Endodermal cell (in vitro differentiated cells): ENCODE measurements at regions not wholly inside any gene's neighbourhood (a gene's known extent, or its start where the extent isn't known, plus 50 kb on each side); places are given as distances from the start of the nearest gene placed in this dataset.
A peak's percentile ranks its signal among the peaks of the same experiment; 100 is the strongest.

Source experiments
- DNase-seq: peaks from one replicate; pipeline ENCODE4 v3.0.0-alpha.2; 2017
- H3K27ac ChIP-seq: 2 replicates; pipeline ENCODE4 v1.5.1; 2013; ENCODE audit warnings: mild to moderate bottlenecking, low read depth, low read length, moderate library complexity
- H3K27me3 ChIP-seq: 2 replicates; pipeline ENCODE4 v1.6.1; 2013; ENCODE audit warnings: mild to moderate bottlenecking, low read length, moderate library complexity; ENCODE audit not compliant: insufficient read depth, control insufficient read depth, poor library complexity, severe bottlenecking
- H3K36me3 ChIP-seq: 2 replicates; pipeline ENCODE4 v1.7.0; 2013; ENCODE audit warnings: mild to moderate bottlenecking, low read length, moderate library complexity; ENCODE audit not compliant: control insufficient read depth, insufficient read depth
- H3K4me1 ChIP-seq: one replicate; pipeline ENCODE4 v1.7.0; 2013; ENCODE audit warnings: low read length; ENCODE audit not compliant: control insufficient read depth, insufficient read depth
- H3K4me3 ChIP-seq: 2 replicates; pipeline ENCODE4 v1.5.1; 2013; ENCODE audit warnings: mild to moderate bottlenecking, low read length, moderate library complexity
- H3K9ac ChIP-seq: 2 replicates; pipeline ENCODE4 v1.6.1; 2013; ENCODE audit warnings: mild to moderate bottlenecking, low read length, moderate library complexity; ENCODE audit not compliant: poor library complexity, severe bottlenecking; ENCODE audit errors: extremely low read depth
- H3K9me3 ChIP-seq: 2 replicates; pipeline ENCODE4 v1.6.1; 2013; ENCODE audit warnings: mild to moderate bottlenecking, low read length, moderate library complexity; ENCODE audit not compliant: control insufficient read depth
- H3K27ac Mint-ChIP-seq: 2 replicates; pipeline ENCODE4 v1.8.0; 2020; ENCODE audit warnings: mixed read lengths
- H3K27me3 Mint-ChIP-seq: 2 replicates; pipeline ENCODE4 v1.8.0; 2021; ENCODE audit warnings: mild to moderate bottlenecking, mixed read lengths; ENCODE audit not compliant: insufficient read depth
- H3K36me3 Mint-ChIP-seq: 2 replicates; pipeline ENCODE4 v1.8.0; 2020; ENCODE audit warnings: low read depth, mixed read lengths
- H3K4me1 Mint-ChIP-seq: 2 replicates; pipeline ENCODE4 v1.8.0; 2020; ENCODE audit warnings: mixed read lengths
- H3K4me3 Mint-ChIP-seq: 2 replicates; pipeline ENCODE4 v1.8.0; 2020; ENCODE audit warnings: mild to moderate bottlenecking, moderate library complexity, mixed read lengths
- H3K9me3 Mint-ChIP-seq: 2 replicates; pipeline ENCODE4 v1.8.0; 2020; ENCODE audit warnings: mild to moderate bottlenecking, mixed read lengths
- WGBS, 2 experiments: methylation state at CpG; one replicate each; pipeline versions ENCODE4 v1.1.5 to v1.1.7; 2013; ENCODE audit warnings: missing lambda C conversion rate in 2 of 2, mixed read lengths in 1 of 2; ENCODE audit not compliant: insufficient coverage in 1 of 2, insufficient read length in 1 of 2; 5-methylcytosine and 5-hydroxymethylcytosine counted together
- TF ChIP-seq, protein P1 (sequence below): fragments of 200-600 bp; sonication (generic); conservative IDR thresholded peaks from 2 replicates; pipeline ENCODE4 v1.5.0; 2021; ENCODE audit warnings: antibody characterized with exemption, mild to moderate bottlenecking

DNA sequence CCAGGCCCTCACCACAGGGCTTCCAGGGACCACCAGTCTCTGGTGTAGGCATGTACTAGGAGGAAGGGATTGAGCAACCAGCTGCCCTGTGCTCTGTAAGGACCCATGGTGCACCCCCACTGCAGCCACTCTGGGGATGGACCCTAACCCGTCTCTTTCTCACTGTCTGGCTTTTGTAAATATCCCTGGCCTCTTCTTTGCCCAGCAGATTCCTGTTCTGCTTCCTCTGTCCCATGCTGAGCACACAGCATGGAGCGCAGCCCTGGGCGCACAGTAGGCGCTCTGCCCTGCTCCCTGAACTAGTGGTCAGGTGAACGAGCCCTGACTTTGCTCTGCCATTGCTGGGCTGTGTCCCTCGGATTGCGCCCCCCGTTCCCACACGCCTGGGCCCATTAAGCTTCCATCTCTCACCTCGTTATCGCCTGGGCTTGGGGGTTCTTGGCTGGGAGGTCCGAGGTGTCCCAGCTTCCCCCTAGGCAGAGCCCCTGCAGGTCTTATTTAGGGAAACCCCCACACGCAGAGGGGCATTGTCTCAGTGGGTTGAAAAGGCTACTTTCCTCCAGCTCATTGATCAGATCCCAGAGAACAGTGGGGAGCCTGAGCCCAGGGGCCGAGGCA lies 162.1 kb downstream of the MYCN start:
- TF ChIP-seq, protein P1, sequence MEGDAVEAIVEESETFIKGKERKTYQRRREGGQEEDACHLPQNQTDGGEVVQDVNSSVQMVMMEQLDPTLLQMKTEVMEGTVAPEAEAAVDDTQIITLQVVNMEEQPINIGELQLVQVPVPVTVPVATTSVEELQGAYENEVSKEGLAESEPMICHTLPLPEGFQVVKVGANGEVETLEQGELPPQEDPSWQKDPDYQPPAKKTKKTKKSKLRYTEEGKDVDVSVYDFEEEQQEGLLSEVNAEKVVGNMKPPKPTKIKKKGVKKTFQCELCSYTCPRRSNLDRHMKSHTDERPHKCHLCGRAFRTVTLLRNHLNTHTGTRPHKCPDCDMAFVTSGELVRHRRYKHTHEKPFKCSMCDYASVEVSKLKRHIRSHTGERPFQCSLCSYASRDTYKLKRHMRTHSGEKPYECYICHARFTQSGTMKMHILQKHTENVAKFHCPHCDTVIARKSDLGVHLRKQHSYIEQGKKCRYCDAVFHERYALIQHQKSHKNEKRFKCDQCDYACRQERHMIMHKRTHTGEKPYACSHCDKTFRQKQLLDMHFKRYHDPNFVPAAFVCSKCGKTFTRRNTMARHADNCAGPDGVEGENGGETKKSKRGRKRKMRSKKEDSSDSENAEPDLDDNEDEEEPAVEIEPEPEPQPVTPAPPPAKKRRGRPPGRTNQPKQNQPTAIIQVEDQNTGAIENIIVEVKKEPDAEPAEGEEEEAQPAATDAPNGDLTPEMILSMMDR = no peak
- Histone ChIP-seq H3K36me3 (no peaks in the 10 kb centered on the region), H3K27me3 (no peaks in the 10 kb centered on the region), H3K9me3 (no peaks in the 10 kb centered on the region), H3K4me1 (peaks cover 22% of the 10 kb centered on the region), H3K9ac (no peak overlapping the region), H3K27ac (peak overlapping the region; percentile 20), H3K4me3 (no peak overlapping the region)
- 35 to 81% methylated on average over 4 to 13 of the region's 14 CpGs for WGBS, 2 experiments
- no peaks in the 10 kb centered on the region for H3K9me3 Mint-ChIP-seq
- peak overlapping the region; percentile 54 for H3K4me3 Mint-ChIP-seq
- H3K36me3 Mint-ChIP-seq = no peaks in the 10 kb centered on the region
- H3K4me1 Mint-ChIP-seq = peaks cover 68% of the 10 kb centered on the region
- no peaks in the 10 kb centered on the region for H3K27me3 Mint-ChIP-seq
- DNase-seq = peak; percentile 92
- H3K27ac Mint-ChIP-seq = peak overlapping the region; percentile 95

DNA sequence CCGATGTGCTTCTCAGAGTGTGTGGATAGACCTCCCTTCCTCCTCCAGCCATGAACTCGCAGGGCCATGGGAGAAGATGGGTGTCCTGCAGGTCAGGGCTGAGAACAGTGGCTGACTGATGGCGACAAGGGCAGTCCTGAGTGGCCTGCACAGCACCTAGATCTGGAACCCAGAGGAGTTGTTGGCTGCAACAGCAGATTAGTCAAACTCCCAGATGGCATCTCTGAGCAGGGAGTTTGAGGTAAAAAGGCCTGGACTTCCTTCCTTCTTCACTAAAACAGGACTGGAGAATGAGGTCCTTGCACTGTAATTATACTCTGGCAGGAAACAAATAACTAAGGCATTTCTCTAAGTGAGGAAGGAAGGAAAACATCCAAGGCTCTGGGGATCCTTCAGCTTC lies 160.8 kb downstream of the MYCN start:
- no peak overlapping the region for H3K27ac Mint-ChIP-seq

DNA sequence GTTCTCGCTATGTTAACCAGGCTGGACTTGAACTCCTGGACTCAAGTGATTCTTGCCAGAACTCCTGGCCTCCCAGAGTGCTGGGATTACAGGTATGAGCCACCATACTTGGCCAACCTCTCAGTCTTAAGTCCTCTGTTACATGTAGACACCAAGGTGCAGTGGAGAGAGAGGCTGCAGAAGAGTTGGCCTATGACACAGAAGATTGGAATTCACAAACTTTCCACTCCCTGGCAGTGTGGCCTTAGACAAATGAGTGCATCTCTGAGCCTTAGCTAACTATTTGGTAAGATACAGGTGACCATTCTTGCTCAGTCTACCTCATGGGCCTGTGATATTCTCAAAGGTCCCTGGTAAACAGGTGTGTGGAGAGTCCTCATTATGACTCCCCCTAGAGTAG lies 159.7 kb downstream of the MYCN start:
- no peak for DNase-seq
- no peaks in the 10 kb centered on the region for H3K27me3 ChIP-seq
- WGBS, 2 experiments = 96% methylated on average over 1 of the region's 1 CpG; no CpG with 5 or more reads in 1 of the 2 experiments
- no peaks in the 10 kb centered on the region for H3K9me3 Mint-ChIP-seq
- H3K27ac Mint-ChIP-seq = no peak overlapping the region
- H3K4me3 Mint-ChIP-seq = no peak overlapping the region
- no peak overlapping the region for H3K27ac ChIP-seq
- peaks cover 7% of the 10 kb centered on the region for H3K4me1 ChIP-seq
- no peaks in the 10 kb centered on the region for H3K36me3 ChIP-seq
- no peak overlapping the region for H3K4me3 ChIP-seq
- no peaks in the 10 kb centered on the region for H3K27me3 Mint-ChIP-seq
- H3K4me1 Mint-ChIP-seq = peaks cover 56% of the 10 kb centered on the region
- no peaks in the 10 kb centered on the region for H3K36me3 Mint-ChIP-seq
- no peaks in the 10 kb centered on the region for H3K9me3 ChIP-seq
- TF ChIP-seq, protein P1 = no peak
- no peak overlapping the region for H3K9ac ChIP-seq

More for the DNA sequence above, 160.8 kb downstream of the MYCN start:
- H3K4me3 Mint-ChIP-seq = no peak overlapping the region
- no peaks in the 10 kb centered on the region for H3K9me3 Mint-ChIP-seq
- H3K9me3 ChIP-seq = no peaks in the 10 kb centered on the region
- no peak for DNase-seq
- 88 to 96% methylated on average over 1 to 3 of the region's 3 CpGs for WGBS, 2 experiments
- TF ChIP-seq, protein P1 = no peak
- H3K4me1 ChIP-seq = peaks cover 14% of the 10 kb centered on the region
- no peaks in the 10 kb centered on the region for H3K27me3 ChIP-seq
- no peaks in the 10 kb centered on the region for H3K36me3 ChIP-seq
- no peak overlapping the region for H3K4me3 ChIP-seq
- no peak overlapping the region for H3K27ac ChIP-seq
- H3K36me3 Mint-ChIP-seq = no peaks in the 10 kb centered on the region
- H3K27me3 Mint-ChIP-seq = no peaks in the 10 kb centered on the region
- H3K9ac ChIP-seq = no peak overlapping the region
- peaks cover 65% of the 10 kb centered on the region for H3K4me1 Mint-ChIP-seq
